ENCODE measurements at regions not wholly inside any gene's neighbourhood (a gene's known extent, or its start where the extent isn't known, plus 50 kb on each side); places are given as distances from the start of the nearest gene placed in this dataset.

- no peak for TF ChIP-seq CHD7 (IDR thresholded peaks at IDR 0.05; ENCODE audit: insufficient replicate concordance, low read length)
- no peak for TF ChIP-seq HDAC6 (IDR thresholded peaks at IDR 0.05; ENCODE audit: low read depth, low read length)
- no peak for TF ChIP-seq SIRT6 (IDR thresholded peaks at IDR 0.05; ENCODE audit: low read length)
- TF ChIP-seq CREB1 (IDR thresholded peaks at IDR 0.05), result no peak
- no peak for TF ChIP-seq HDAC2 (IDR thresholded peaks at IDR 0.05; ENCODE audit: borderline replicate concordance in 1 of 2, low read depth in 2 of 2, low read length in 2 of 2)
- TF ChIP-seq MAFK (IDR thresholded peaks at IDR 0.05; ENCODE audit: low read depth, low read length), result no peak
- no peak for TF ChIP-seq RFX5 (IDR thresholded peaks at IDR 0.05; ENCODE audit: borderline replicate concordance, low read depth, low read length)
Measured at GRCh38 chr21:40936178-40936577, 89.2 kb upstream of the DSCAM start (continued).

All from H1 (cell line).